ENCODE measurements at regions not wholly inside any gene's neighbourhood (a gene's known extent, or its start where the extent isn't known, plus 50 kb on each side); places are given as distances from the start of the nearest gene placed in this dataset.

- Histone ChIP-seq H3K79me1 (ENCODE audit: insufficient read depth, low read depth, low read length, poor library complexity, severe bottlenecking) (no peaks in the 10 kb centered on the region), H3K14ac (ENCODE audit: insufficient read depth, low read length) (no peak overlapping the region), H3K27me3 (ENCODE audit: insufficient read depth, low read length) (no peaks in the 10 kb centered on the region), H3K4ac (ENCODE audit: low read depth, low read length) (no peak overlapping the region), H4K91ac (ENCODE audit: insufficient read length, low read depth, low read length) (no peak overlapping the region), H3K4me2 (ENCODE audit: insufficient read depth, insufficient read length, low read length) (no peak overlapping the region), H2BK20ac (ENCODE audit: low read depth, low read length, poor library complexity, severe bottlenecking) (no peak overlapping the region), H3K79me2 (ENCODE audit: insufficient read depth, low read length) (no peaks in the 10 kb centered on the region), H2AFZ (ENCODE audit: low read length) (no peak overlapping the region), H3K56ac (ENCODE audit: insufficient read length, low read depth, low read length) (no peak overlapping the region), H4K8ac (replicated peaks; ENCODE audit: insufficient read length, low read depth, low read length) (no peak overlapping the region), H2BK5ac (ENCODE audit: insufficient read length, low read length) (no peak overlapping the region), H3K9me3 (ENCODE audit: control insufficient read depth, low read depth, low read length) (no peaks in the 10 kb centered on the region), H2BK15ac (ENCODE audit: low read depth, low read length) (no peak overlapping the region), H2BK120ac (ENCODE audit: low read depth, low read length, poor library complexity, severe bottlenecking) (no peak overlapping the region), H3K9ac (ENCODE audit: extremely low read depth, insufficient read length, low read length) (no peak overlapping the region), H3T11ph (ENCODE audit: low read length) (no peak overlapping the region), H2AK5ac (ENCODE audit: insufficient read length, low read length) (no peak overlapping the region), H3K23me2 (ENCODE audit: insufficient read length, low read depth, low read length, poor library complexity, severe bottlenecking) (no peaks in the 10 kb centered on the region), H2BK12ac (ENCODE audit: insufficient read length, low read depth, low read length) (no peak overlapping the region), H3K23ac (ENCODE audit: insufficient read length, low read depth, low read length) (no peak overlapping the region), H4K5ac (ENCODE audit: insufficient read length, low read depth, low read length) (no peak overlapping the region), H4K20me1 (ENCODE audit: control insufficient read depth, insufficient read depth, insufficient read length) (no peaks in the 10 kb centered on the region), H3K4me1 (ENCODE audit: insufficient read depth, low read length) (0 out of 2 replicates have a peak, but pooled peaks cover 1% of the 10 kb centered on the region), H3K27ac (ENCODE audit: insufficient read length, low read depth, low read length) (no peak overlapping the region), H3K18ac (ENCODE audit: insufficient read length, low read depth, low read length) (no peak overlapping the region)
- H3K27ac Mint-ChIP-seq = no peak overlapping the region
- no peak for DNase-seq
- peaks cover 35 to 44% of the 10 kb centered on the region in 2 experiments for H3K4me1 Mint-ChIP-seq
- TF ChIP-seq CTCF (conservative IDR thresholded peaks at IDR 0.05) = no peak
- no CpG with 5 or more reads among the region's 15 CpGs for WGBS (ENCODE audit: extremely low coverage, insufficient read length, low lambda C conversion rate)
- peaks cover 8% of the 10 kb centered on the region for H3K27me3 Mint-ChIP-seq (ENCODE audit: low read depth)
- no peaks in the 10 kb centered on the region for H3K9me3 Mint-ChIP-seq
- no peak overlapping the region for H3K4me3 Mint-ChIP-seq
- H3K36me3 Mint-ChIP-seq (ENCODE audit: insufficient read depth in 1 of 3, low read depth in 3 of 3) = no peaks in the 10 kb centered on the region
These were observed 153.4 kb upstream of the PTCH1 start for GRCh38 chr9:95670122-95670521.

Data from H9 (cell line).